WTC11 (cell line): ENCODE measurements at regions not wholly inside any gene's neighbourhood (a gene's known extent, or its start where the extent isn't known, plus 50 kb on each side); places are given as distances from the start of the nearest gene placed in this dataset.

Source experiments
- ATAC-seq: fragments of 200-7000 bp; cut with Tn5 transposase; 2 replicates; pipeline ENCODE4 v1.10.0; 2021; ENCODE audit warnings: mild to moderate bottlenecking, moderate library complexity
- CTCF ChIA-PET: fragments of 300-600 bp; sonication (Branson Sonifier 250); formaldehyde crosslinking; loops from one replicate; lab custom pipeline; 2021; ENCODE audit warnings: antibody characterized with exemption; lab: Charles Lee
- POLR2A ChIA-PET: fragments of 350-600 bp; sonication (Branson Sonifier 250); formaldehyde crosslinking; loops from one replicate; lab custom pipeline; 2021; ENCODE audit warnings: antibody characterized with exemption; lab: Charles Lee
- DNase-seq: peaks from one replicate; pipeline ENCODE4 v3.0.0; 2021; ENCODE audit warnings: low spot score
- H3K27ac Mint-ChIP-seq: 2 replicates; pipeline ENCODE4 v1.8.0; 2021; ENCODE audit warnings: mixed read lengths
- H3K27me3 Mint-ChIP-seq: 2 replicates; pipeline ENCODE4 v1.8.0; 2021; ENCODE audit warnings: low read depth, mild to moderate bottlenecking, moderate library complexity, mixed read lengths
- H3K36me3 Mint-ChIP-seq: 2 replicates; pipeline ENCODE4 v1.8.0; 2021; ENCODE audit warnings: mixed read lengths
- H3K4me1 Mint-ChIP-seq: 2 replicates; pipeline ENCODE4 v1.8.0; 2022; ENCODE audit warnings: mixed read lengths
- H3K4me3 Mint-ChIP-seq: 2 replicates; pipeline ENCODE4 v1.8.0; 2021; ENCODE audit warnings: mild to moderate bottlenecking, moderate library complexity, mixed read lengths
- H3K9me3 Mint-ChIP-seq: 2 replicates; pipeline ENCODE4 v1.8.0; 2021; ENCODE audit warnings: mixed read lengths
- CBFB ChIP-seq: sonication (generic); formaldehyde crosslinking; IDR thresholded peaks from 2 replicates; pipeline ENCODE4 v1.8.1; 2022; ENCODE audit warnings: mild to moderate bottlenecking, low read depth, missing genetic modification reagents
- ELF4 ChIP-seq: sonication (generic); formaldehyde crosslinking; IDR thresholded peaks from 2 replicates; pipeline ENCODE4 v1.8.1; 2022; ENCODE audit warnings: low read depth, mild to moderate bottlenecking, moderate library complexity, missing genetic modification reagents
- GABPB1 ChIP-seq: sonication (generic); formaldehyde crosslinking; IDR thresholded peaks from 2 replicates; pipeline ENCODE4 v1.8.1; 2023; ENCODE audit warnings: mild to moderate bottlenecking, missing genetic modification reagents
- GTF2I ChIP-seq: fragments of 250-450 bp; sonication (Bioruptor Pico); conservative IDR thresholded peaks from 2 replicates; pipeline ENCODE4 v1.4.0; 2021; ENCODE audit warnings: mild to moderate bottlenecking
- JUN ChIP-seq: sonication (generic); formaldehyde crosslinking; IDR thresholded peaks from 2 replicates; pipeline ENCODE4 v1.8.0; 2023; ENCODE audit warnings: mild to moderate bottlenecking, missing genetic modification reagents
- KAT7 ChIP-seq: sonication (generic); formaldehyde crosslinking; IDR thresholded peaks from 2 replicates; pipeline ENCODE4 v1.8.1; 2023; ENCODE audit warnings: missing genetic modification reagents, mild to moderate bottlenecking, borderline replicate concordance
- MYBL2 ChIP-seq: sonication (generic); formaldehyde crosslinking; IDR thresholded peaks from 2 replicates; pipeline ENCODE4 v1.8.1; 2023; ENCODE audit warnings: mild to moderate bottlenecking, moderate library complexity, missing genetic modification reagents
- NR3C1 ChIP-seq: sonication (generic); formaldehyde crosslinking; conservative IDR thresholded peaks from 2 replicates; pipeline ENCODE4 v1.8.1; 2023; ENCODE audit warnings: low read depth, mild to moderate bottlenecking, missing genetic modification reagents
- RELA ChIP-seq: sonication (generic); formaldehyde crosslinking; IDR thresholded peaks from 2 replicates; pipeline ENCODE4 v1.8.1; 2022; ENCODE audit warnings: missing genetic modification reagents, mild to moderate bottlenecking, borderline replicate concordance
- SP1 ChIP-seq: sonication (generic); formaldehyde crosslinking; conservative IDR thresholded peaks from 2 replicates; pipeline ENCODE4 v1.8.1; 2022; ENCODE audit warnings: missing genetic modification reagents
- ZNF317 ChIP-seq: sonication (generic); formaldehyde crosslinking; IDR thresholded peaks from 2 replicates; pipeline ENCODE4 v1.8.1; 2023; ENCODE audit warnings: low read depth, mild to moderate bottlenecking, moderate library complexity, missing genetic modification reagents, borderline replicate concordance
- ZNF671 ChIP-seq: fragments of 250-450 bp; sonication (Bioruptor Pico); IDR thresholded peaks from 2 replicates; pipeline ENCODE4 v1.8.0; 2021; ENCODE audit warnings: mild to moderate bottlenecking
- TF ChIP-seq, protein P1 (sequence below): sonication (generic); formaldehyde crosslinking; conservative IDR thresholded peaks from 2 replicates; pipeline ENCODE4 v1.8.1; 2023; ENCODE audit warnings: mild to moderate bottlenecking, low read depth, missing genetic modification reagents, moderate library complexity
- TF ChIP-seq, protein P2 (sequence below): fragments of 200-600 bp; IDR thresholded peaks from 2 replicates; pipeline ENCODE4 v1.8.0; 2022; ENCODE audit warnings: antibody characterized with exemption
- TF ChIP-seq, protein P3 (sequence below): sonication (generic); formaldehyde crosslinking; IDR thresholded peaks from 2 replicates; pipeline ENCODE4 v1.8.0; 2023; ENCODE audit warnings: missing genetic modification reagents, mild to moderate bottlenecking, borderline replicate concordance
- TF ChIP-seq, protein P4 (sequence below): sonication (generic); formaldehyde crosslinking; IDR thresholded peaks from 2 replicates; pipeline ENCODE4 v1.8.1; 2022; ENCODE audit warnings: low read depth, missing genetic modification reagents, borderline replicate concordance
- TF ChIP-seq, protein P5 (sequence below): sonication (generic); formaldehyde crosslinking; IDR thresholded peaks from 2 replicates; pipeline ENCODE4 v1.8.0; 2022; ENCODE audit warnings: mild to moderate bottlenecking, missing genetic modification reagents
- TF ChIP-seq, protein P6 (sequence below): fragments of 250-450 bp; sonication (Bioruptor Pico); IDR thresholded peaks from 2 replicates; pipeline ENCODE4 v1.9.0; 2021; ENCODE audit warnings: mild to moderate bottlenecking, borderline replicate concordance

DNA sequence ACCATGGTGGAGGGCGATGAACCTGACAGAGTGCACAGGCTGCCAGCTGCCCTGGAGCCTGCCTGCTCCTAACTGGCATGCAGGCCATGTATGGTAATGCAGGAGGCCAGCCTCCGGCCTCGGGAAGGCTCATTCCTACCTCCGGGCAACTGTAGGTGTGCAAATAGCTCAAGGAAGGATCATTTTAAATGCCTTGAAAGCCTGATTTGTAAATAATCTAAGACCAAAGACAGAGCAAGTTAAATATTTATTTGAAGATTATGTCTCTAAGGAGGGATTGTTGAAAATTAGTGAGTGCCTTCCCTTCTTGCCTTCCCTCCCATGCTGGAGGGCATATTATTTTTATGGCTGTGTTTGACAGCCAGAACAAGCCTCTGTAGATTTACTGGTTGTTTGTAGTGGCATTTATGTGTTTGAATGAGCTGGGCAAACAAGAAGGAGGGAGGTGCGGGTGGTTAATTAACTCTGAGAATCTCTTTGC, 285.7 kb upstream of the TUT7 start (continued):
- TF ChIP-seq, protein P1, sequence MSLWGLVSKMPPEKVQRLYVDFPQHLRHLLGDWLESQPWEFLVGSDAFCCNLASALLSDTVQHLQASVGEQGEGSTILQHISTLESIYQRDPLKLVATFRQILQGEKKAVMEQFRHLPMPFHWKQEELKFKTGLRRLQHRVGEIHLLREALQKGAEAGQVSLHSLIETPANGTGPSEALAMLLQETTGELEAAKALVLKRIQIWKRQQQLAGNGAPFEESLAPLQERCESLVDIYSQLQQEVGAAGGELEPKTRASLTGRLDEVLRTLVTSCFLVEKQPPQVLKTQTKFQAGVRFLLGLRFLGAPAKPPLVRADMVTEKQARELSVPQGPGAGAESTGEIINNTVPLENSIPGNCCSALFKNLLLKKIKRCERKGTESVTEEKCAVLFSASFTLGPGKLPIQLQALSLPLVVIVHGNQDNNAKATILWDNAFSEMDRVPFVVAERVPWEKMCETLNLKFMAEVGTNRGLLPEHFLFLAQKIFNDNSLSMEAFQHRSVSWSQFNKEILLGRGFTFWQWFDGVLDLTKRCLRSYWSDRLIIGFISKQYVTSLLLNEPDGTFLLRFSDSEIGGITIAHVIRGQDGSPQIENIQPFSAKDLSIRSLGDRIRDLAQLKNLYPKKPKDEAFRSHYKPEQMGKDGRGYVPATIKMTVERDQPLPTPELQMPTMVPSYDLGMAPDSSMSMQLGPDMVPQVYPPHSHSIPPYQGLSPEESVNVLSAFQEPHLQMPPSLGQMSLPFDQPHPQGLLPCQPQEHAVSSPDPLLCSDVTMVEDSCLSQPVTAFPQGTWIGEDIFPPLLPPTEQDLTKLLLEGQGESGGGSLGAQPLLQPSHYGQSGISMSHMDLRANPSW (CRISPR knock-in tag) = no peak
- TF ChIP-seq, protein P2, sequence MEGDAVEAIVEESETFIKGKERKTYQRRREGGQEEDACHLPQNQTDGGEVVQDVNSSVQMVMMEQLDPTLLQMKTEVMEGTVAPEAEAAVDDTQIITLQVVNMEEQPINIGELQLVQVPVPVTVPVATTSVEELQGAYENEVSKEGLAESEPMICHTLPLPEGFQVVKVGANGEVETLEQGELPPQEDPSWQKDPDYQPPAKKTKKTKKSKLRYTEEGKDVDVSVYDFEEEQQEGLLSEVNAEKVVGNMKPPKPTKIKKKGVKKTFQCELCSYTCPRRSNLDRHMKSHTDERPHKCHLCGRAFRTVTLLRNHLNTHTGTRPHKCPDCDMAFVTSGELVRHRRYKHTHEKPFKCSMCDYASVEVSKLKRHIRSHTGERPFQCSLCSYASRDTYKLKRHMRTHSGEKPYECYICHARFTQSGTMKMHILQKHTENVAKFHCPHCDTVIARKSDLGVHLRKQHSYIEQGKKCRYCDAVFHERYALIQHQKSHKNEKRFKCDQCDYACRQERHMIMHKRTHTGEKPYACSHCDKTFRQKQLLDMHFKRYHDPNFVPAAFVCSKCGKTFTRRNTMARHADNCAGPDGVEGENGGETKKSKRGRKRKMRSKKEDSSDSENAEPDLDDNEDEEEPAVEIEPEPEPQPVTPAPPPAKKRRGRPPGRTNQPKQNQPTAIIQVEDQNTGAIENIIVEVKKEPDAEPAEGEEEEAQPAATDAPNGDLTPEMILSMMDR = no peak
- TF ChIP-seq, protein P3, sequence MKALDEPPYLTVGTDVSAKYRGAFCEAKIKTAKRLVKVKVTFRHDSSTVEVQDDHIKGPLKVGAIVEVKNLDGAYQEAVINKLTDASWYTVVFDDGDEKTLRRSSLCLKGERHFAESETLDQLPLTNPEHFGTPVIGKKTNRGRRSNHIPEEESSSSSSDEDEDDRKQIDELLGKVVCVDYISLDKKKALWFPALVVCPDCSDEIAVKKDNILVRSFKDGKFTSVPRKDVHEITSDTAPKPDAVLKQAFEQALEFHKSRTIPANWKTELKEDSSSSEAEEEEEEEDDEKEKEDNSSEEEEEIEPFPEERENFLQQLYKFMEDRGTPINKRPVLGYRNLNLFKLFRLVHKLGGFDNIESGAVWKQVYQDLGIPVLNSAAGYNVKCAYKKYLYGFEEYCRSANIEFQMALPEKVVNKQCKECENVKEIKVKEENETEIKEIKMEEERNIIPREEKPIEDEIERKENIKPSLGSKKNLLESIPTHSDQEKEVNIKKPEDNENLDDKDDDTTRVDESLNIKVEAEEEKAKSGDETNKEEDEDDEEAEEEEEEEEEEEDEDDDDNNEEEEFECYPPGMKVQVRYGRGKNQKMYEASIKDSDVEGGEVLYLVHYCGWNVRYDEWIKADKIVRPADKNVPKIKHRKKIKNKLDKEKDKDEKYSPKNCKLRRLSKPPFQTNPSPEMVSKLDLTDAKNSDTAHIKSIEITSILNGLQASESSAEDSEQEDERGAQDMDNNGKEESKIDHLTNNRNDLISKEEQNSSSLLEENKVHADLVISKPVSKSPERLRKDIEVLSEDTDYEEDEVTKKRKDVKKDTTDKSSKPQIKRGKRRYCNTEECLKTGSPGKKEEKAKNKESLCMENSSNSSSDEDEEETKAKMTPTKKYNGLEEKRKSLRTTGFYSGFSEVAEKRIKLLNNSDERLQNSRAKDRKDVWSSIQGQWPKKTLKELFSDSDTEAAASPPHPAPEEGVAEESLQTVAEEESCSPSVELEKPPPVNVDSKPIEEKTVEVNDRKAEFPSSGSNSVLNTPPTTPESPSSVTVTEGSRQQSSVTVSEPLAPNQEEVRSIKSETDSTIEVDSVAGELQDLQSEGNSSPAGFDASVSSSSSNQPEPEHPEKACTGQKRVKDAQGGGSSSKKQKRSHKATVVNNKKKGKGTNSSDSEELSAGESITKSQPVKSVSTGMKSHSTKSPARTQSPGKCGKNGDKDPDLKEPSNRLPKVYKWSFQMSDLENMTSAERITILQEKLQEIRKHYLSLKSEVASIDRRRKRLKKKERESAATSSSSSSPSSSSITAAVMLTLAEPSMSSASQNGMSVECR = no peak

DNA sequence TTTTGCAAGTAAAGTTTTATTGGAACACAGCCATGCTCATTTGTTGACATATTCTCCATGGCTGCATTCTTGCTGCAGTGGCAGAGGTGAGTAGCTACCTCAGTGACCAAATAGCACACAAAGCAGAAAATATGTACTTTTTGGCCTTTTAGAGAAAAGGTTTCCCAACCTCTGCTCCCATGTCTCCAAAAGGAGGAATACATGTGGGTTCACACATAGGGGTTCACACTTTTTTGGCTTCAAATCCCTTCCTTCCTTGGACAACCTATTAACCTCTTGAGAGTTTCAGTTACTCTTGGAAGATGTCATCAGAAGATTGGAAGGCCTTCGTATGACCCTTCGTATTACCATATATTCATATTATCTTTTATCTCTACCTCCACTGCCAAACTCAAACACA, 285.1 kb upstream of the TUT7 start:
- DNase-seq (no peak), ATAC-seq (no peak)
- no peak overlapping the region for H3K27ac Mint-ChIP-seq
- TF ChIP-seq GABPB1 (CRISPR knock-in tag) = no peak
- TF ChIP-seq JUN = no peak
- no peak for TF ChIP-seq SP1 (CRISPR knock-in tag)
- TF ChIP-seq KAT7 (CRISPR knock-in tag) = no peak
- no peak for TF ChIP-seq ELF4
- TF ChIP-seq GTF2I (CRISPR knock-in tag) = no peak
- TF ChIP-seq CBFB (CRISPR knock-in tag) = no peak
- TF ChIP-seq, protein P4, sequence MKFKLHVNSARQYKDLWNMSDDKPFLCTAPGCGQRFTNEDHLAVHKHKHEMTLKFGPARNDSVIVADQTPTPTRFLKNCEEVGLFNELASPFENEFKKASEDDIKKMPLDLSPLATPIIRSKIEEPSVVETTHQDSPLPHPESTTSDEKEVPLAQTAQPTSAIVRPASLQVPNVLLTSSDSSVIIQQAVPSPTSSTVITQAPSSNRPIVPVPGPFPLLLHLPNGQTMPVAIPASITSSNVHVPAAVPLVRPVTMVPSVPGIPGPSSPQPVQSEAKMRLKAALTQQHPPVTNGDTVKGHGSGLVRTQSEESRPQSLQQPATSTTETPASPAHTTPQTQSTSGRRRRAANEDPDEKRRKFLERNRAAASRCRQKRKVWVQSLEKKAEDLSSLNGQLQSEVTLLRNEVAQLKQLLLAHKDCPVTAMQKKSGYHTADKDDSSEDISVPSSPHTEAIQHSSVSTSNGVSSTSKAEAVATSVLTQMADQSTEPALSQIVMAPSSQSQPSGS (CRISPR knock-in tag) = no peak
- no peak for TF ChIP-seq MYBL2 (CRISPR knock-in tag)
- TF ChIP-seq RELA (CRISPR knock-in tag) = no peak
- TF ChIP-seq, protein P5, sequence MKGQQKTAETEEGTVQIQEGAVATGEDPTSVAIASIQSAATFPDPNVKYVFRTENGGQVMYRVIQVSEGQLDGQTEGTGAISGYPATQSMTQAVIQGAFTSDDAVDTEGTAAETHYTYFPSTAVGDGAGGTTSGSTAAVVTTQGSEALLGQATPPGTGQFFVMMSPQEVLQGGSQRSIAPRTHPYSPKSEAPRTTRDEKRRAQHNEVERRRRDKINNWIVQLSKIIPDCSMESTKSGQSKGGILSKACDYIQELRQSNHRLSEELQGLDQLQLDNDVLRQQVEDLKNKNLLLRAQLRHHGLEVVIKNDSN (CRISPR knock-in tag) = no peak
- no peak for TF ChIP-seq NR3C1 (CRISPR knock-in tag)
- no peak for TF ChIP-seq ZNF671 (CRISPR knock-in tag)
- TF ChIP-seq, protein P6, sequence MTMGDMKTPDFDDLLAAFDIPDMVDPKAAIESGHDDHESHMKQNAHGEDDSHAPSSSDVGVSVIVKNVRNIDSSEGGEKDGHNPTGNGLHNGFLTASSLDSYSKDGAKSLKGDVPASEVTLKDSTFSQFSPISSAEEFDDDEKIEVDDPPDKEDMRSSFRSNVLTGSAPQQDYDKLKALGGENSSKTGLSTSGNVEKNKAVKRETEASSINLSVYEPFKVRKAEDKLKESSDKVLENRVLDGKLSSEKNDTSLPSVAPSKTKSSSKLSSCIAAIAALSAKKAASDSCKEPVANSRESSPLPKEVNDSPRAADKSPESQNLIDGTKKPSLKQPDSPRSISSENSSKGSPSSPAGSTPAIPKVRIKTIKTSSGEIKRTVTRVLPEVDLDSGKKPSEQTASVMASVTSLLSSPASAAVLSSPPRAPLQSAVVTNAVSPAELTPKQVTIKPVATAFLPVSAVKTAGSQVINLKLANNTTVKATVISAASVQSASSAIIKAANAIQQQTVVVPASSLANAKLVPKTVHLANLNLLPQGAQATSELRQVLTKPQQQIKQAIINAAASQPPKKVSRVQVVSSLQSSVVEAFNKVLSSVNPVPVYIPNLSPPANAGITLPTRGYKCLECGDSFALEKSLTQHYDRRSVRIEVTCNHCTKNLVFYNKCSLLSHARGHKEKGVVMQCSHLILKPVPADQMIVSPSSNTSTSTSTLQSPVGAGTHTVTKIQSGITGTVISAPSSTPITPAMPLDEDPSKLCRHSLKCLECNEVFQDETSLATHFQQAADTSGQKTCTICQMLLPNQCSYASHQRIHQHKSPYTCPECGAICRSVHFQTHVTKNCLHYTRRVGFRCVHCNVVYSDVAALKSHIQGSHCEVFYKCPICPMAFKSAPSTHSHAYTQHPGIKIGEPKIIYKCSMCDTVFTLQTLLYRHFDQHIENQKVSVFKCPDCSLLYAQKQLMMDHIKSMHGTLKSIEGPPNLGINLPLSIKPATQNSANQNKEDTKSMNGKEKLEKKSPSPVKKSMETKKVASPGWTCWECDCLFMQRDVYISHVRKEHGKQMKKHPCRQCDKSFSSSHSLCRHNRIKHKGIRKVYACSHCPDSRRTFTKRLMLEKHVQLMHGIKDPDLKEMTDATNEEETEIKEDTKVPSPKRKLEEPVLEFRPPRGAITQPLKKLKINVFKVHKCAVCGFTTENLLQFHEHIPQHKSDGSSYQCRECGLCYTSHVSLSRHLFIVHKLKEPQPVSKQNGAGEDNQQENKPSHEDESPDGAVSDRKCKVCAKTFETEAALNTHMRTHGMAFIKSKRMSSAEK (CRISPR knock-in tag) = no peak
- no peak for TF ChIP-seq ZNF317 (CRISPR knock-in tag)
- POLR2A ChIA-PET = no interaction called here
- H3K4me3 Mint-ChIP-seq = no peak overlapping the region
- peaks cover 9% of the 10 kb centered on the region for H3K9me3 Mint-ChIP-seq
- H3K27me3 Mint-ChIP-seq = no peaks in the 10 kb centered on the region; the same call in 1 of the 2 replicates
- H3K36me3 Mint-ChIP-seq = no peaks in the 10 kb centered on the region
- H3K4me1 Mint-ChIP-seq = peaks cover 19% of the 10 kb centered on the region
- CTCF ChIA-PET = interaction anchor here (2.3 kb wide), 1 partner anchor 205 kb away, joined by 15 read pairs; no protein-coding TSS in a partner anchor
